ENCODE measurements at regions not wholly inside any gene's neighbourhood (a gene's known extent, or its start where the extent isn't known, plus 50 kb on each side); places are given as distances from the start of the nearest gene placed in this dataset.

GRCh38 chr12:65646127-65646643, 178.1 kb upstream of the HMGA2 start:
- H3K4me1 ChIP-seq = peaks cover 4 to 21% (median 10%) of the 10 kb centered on the region in 3 donors
- H3K4me3 ChIP-seq = no peak overlapping the region
- intact Hi-C loops (cut with DNase I) = no loop called here
- WGBS, 2 donors = 87 to 93% methylated on average over 11 of the region's 11 CpGs
- no peaks in the 10 kb centered on the region for H3K27me3 ChIP-seq
- DNase-seq = no peak
- no peaks in the 10 kb centered on the region for H3K36me3 ChIP-seq
- no peak for TF ChIP-seq CTCF (IDR thresholded peaks at IDR 0.05)
- TF ChIP-seq POLR2A (IDR thresholded peaks at IDR 0.05) = no peak
- H3K27ac ChIP-seq = no peak overlapping the region
- no peaks in the 10 kb centered on the region for H3K9me3 ChIP-seq

GRCh38 chr12:65647074-65647473, 177.2 kb upstream of the HMGA2 start:
- peaks cover 4 to 21% (median 10%) of the 10 kb centered on the region in 3 donors for H3K4me1 ChIP-seq
- no peaks in the 10 kb centered on the region for H3K9me3 ChIP-seq
- no peaks in the 10 kb centered on the region for H3K27me3 ChIP-seq
- 96 to 98% methylated on average over 5 to 9 of the region's 9 CpGs for WGBS, 2 donors
- intact Hi-C loops (cut with DNase I) = no loop called here
- H3K27ac ChIP-seq = no peak overlapping the region
- TF ChIP-seq CTCF (IDR thresholded peaks at IDR 0.05) (no peak), POLR2A (IDR thresholded peaks at IDR 0.05) (no peak)
- no peak overlapping the region for H3K4me3 ChIP-seq
- no peaks in the 10 kb centered on the region for H3K36me3 ChIP-seq
- no peak for DNase-seq

DNA sequence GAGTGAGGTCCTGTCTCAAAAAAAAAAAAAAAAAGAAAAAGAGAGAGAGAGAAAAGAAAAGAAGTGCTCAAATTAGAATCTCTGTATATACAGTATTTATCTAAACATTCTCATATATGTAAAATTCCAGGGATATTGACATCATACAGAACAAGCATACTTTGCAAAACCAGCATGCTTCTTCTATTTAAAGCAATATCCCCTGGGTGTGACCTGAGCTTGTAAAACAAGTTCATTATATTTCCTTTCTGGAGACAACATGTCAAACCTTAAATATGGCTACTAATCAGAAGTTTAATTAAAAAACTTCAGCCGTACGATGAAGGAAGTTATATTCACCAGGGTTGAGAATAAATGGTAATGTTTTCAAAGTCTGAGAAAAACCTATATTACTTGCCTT, 175.8 kb upstream of the HMGA2 start:
- H3K4me3 ChIP-seq = no peak overlapping the region
- WGBS, 2 donors = 58% methylated on average over 2 of the region's 2 CpGs
- H3K27me3 ChIP-seq = no peaks in the 10 kb centered on the region
- TF ChIP-seq POLR2A (IDR thresholded peaks at IDR 0.05) = no peak
- no peak for TF ChIP-seq CTCF (IDR thresholded peaks at IDR 0.05)
- DNase-seq = no peak
- peak overlapping the region in 3 of 4 donors; percentile 69 to 85 (median 81) for H3K27ac ChIP-seq
- H3K9me3 ChIP-seq = no peaks in the 10 kb centered on the region
- H3K4me1 ChIP-seq = peaks cover 4 to 21% (median 10%) of the 10 kb centered on the region in 3 donors
- intact Hi-C loops (cut with DNase I) = no loop called here
- no peaks in the 10 kb centered on the region for H3K36me3 ChIP-seq

DNA sequence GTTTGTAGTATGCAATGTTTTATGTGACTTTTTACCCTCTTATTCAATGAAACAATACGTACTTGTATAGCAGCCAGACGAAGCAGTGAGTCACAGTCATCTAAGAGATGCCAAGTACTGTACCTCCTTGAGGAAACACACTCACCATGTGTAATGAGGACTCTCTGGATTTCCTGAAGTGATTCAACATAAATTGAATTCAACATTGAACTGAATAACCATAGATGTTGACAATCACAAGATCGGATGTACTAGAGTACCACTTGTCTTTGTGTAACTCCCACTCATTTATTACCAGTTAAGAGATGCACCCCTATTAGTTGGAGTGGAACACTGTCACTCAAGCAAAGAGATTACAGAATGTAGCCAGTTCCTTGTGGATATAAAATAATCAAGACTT, 175.2 kb upstream of the HMGA2 start:
- DNase-seq = no peak
- peak overlapping the region; percentile 60 to 85 (median 75) for H3K27ac ChIP-seq
- no peaks in the 10 kb centered on the region for H3K9me3 ChIP-seq
- H3K4me3 ChIP-seq = no peak overlapping the region
- WGBS, 2 donors = 12 to 49% methylated on average over 3 of the region's 3 CpGs
- intact Hi-C loops (cut with DNase I) = no loop called here
- no peaks in the 10 kb centered on the region for H3K36me3 ChIP-seq
- TF ChIP-seq POLR2A (IDR thresholded peaks at IDR 0.05) (no peak), CTCF (IDR thresholded peaks at IDR 0.05) (no peak)
- H3K27me3 ChIP-seq = no peaks in the 10 kb centered on the region
- H3K4me1 ChIP-seq = peaks cover 4 to 21% (median 10%) of the 10 kb centered on the region in 3 donors

- DNase-seq = no peak
- Histone ChIP-seq H3K9me3 (no peaks in the 10 kb centered on the region), H3K27ac (no peak overlapping the region), H3K27me3 (no peaks in the 10 kb centered on the region), H3K36me3 (no peaks in the 10 kb centered on the region), H3K4me1 (peaks cover 4 to 21% (median 10%) of the 10 kb centered on the region in 3 donors), H3K4me3 (no peak overlapping the region)
- TF ChIP-seq POLR2A (IDR thresholded peaks at IDR 0.05) = no peak
- TF ChIP-seq CTCF (IDR thresholded peaks at IDR 0.05) = no peak
- 86 to 90% methylated on average over 3 of the region's 3 CpGs for WGBS, 2 donors
- intact Hi-C loops (cut with DNase I) = no loop called here
These were observed 173.2 kb upstream of the HMGA2 start for GRCh38 chr12:65651060-65651459.
